ENCODE measurements at regions not wholly inside any gene's neighbourhood (a gene's known extent, or its start where the extent isn't known, plus 50 kb on each side); places are given as distances from the start of the nearest gene placed in this dataset.
A peak's percentile ranks its signal among the peaks of the same experiment; 100 is the strongest.

GRCh38 chr14:29123017-29123416 is 356.4 kb downstream of the FOXG1 start:
- TF ChIP-seq, protein P1, sequence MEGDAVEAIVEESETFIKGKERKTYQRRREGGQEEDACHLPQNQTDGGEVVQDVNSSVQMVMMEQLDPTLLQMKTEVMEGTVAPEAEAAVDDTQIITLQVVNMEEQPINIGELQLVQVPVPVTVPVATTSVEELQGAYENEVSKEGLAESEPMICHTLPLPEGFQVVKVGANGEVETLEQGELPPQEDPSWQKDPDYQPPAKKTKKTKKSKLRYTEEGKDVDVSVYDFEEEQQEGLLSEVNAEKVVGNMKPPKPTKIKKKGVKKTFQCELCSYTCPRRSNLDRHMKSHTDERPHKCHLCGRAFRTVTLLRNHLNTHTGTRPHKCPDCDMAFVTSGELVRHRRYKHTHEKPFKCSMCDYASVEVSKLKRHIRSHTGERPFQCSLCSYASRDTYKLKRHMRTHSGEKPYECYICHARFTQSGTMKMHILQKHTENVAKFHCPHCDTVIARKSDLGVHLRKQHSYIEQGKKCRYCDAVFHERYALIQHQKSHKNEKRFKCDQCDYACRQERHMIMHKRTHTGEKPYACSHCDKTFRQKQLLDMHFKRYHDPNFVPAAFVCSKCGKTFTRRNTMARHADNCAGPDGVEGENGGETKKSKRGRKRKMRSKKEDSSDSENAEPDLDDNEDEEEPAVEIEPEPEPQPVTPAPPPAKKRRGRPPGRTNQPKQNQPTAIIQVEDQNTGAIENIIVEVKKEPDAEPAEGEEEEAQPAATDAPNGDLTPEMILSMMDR (IDR thresholded peaks at IDR 0.05; ENCODE audit: low read depth, low read length, missing control alignments): no peak

GRCh38 chr14:29126361-29126760 is 359.8 kb downstream of the FOXG1 start:
- TF ChIP-seq, protein P1 (IDR thresholded peaks at IDR 0.05; ENCODE audit: low read depth, low read length, missing control alignments): no peak
- DNase-seq (ENCODE audit: extremely low read depth, low read depth): no peak
- no peak overlapping the region for H3K4me3 ChIP-seq (replicated peaks; ENCODE audit: low read depth, low read length)

More at GRCh38 chr14:29123017-29123416, 356.4 kb downstream of the FOXG1 start:
- H3K4me3 ChIP-seq (replicated peaks; ENCODE audit: low read depth, low read length): no peak overlapping the region
- no peak for DNase-seq (ENCODE audit: extremely low read depth, low read depth)

DNA sequence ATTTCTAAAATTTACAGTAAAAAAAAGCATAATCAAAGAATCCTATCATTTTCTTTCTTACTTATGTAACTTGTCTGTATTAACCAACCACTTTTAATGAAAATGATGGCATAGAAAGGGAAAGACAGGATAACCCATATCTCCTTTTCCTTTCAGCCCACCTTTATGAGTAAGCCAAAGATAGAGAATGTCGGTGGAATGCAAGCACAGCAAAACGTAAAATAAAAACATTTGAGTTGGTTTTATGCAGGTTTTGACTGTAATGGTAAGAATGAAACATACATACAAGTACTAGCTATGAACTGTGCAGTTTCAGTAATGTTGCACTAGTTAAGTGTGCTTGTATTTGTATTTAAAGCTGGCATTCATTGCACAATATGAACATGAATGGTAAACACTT is 360.3 kb downstream of the FOXG1 start:
- no peak overlapping the region for H3K4me3 ChIP-seq (replicated peaks; ENCODE audit: low read depth, low read length)
- DNase-seq (ENCODE audit: extremely low read depth, low read depth): no peak
- TF ChIP-seq, protein P1 (IDR thresholded peaks at IDR 0.05; ENCODE audit: low read depth, low read length, missing control alignments): no peak

GRCh38 chr14:29140016-29140415 is 373.4 kb downstream of the FOXG1 start:
- no peak overlapping the region for H3K4me3 ChIP-seq (replicated peaks; ENCODE audit: low read depth, low read length)
- TF ChIP-seq, protein P1 (IDR thresholded peaks at IDR 0.05; ENCODE audit: low read depth, low read length, missing control alignments): no peak
- no peak for DNase-seq (ENCODE audit: extremely low read depth, low read depth)

DNA sequence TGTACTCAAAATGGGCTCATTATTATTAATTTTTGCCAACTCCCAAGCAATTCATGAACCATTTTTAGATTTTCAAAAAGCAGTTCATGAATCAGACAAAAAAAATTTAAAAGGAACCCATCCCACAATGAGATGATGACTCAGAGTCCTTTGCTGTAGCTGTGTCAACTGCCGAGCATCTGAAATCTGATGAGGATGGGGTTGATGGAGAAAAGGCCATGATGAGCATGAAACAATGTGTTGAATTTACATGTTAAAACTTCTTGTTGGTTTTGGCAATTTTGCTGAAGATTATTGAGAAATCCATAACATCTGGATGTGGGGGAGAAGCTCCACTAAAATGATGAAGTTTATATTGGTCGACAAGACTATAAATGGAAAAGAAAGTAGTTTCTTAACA is 378.0 kb downstream of the FOXG1 start:
- DNase-seq (ENCODE audit: extremely low read depth, low read depth): peak; percentile 95
- TF ChIP-seq, protein P1 (IDR thresholded peaks at IDR 0.05; ENCODE audit: low read depth, low read length, missing control alignments): no peak
- no peak overlapping the region for H3K4me3 ChIP-seq (replicated peaks; ENCODE audit: low read depth, low read length)

DNA sequence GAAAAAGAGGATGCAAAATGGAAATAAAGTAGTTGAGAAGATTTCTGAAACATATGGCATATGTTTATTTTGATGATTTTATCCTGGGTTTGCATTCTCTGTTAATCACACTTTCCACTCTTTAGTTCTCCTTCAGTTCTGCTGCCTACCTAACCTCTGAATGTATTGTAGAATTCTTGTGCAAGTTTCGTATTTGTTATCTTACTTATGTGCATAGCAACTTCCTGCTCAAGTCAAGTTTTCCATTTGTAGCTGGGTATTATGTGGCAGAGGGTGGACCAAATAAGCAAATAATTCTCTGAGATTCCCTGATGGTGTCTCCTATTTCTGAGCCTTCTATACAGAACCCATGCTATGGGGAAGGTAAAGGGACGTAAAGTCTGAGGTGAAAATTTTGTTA is 381.6 kb downstream of the FOXG1 start:
- H3K4me3 ChIP-seq (replicated peaks; ENCODE audit: low read depth, low read length): no peak overlapping the region
- TF ChIP-seq, protein P1 (IDR thresholded peaks at IDR 0.05; ENCODE audit: low read depth, low read length, missing control alignments): no peak
- no peak for DNase-seq (ENCODE audit: extremely low read depth, low read depth)

DNA sequence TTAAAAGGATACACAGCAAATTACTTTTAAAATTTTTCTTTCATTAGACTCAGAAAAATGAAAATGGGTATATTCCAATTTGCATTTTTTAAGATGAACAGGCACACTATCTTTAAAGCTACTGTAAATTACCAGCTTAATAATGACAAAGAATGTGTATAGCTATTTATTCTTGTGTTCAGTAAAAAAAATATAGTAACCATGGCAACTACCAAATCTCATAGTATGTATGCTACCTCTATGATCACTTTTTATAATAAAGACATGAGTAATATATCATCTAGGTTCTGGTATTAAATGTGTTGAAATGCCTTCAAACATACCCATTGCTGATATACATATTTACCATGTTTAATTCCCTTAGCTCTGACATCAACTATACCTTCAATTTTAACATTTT is 383.2 kb downstream of the FOXG1 start:
- TF ChIP-seq, protein P1 (IDR thresholded peaks at IDR 0.05; ENCODE audit: low read depth, low read length, missing control alignments): no peak
- DNase-seq (ENCODE audit: extremely low read depth, low read depth): no peak
- H3K4me3 ChIP-seq (replicated peaks; ENCODE audit: low read depth, low read length): no peak overlapping the region
